ENCODE measurements at regions not wholly inside any gene's neighbourhood (a gene's known extent, or its start where the extent isn't known, plus 50 kb on each side); places are given as distances from the start of the nearest gene placed in this dataset.

DNA sequence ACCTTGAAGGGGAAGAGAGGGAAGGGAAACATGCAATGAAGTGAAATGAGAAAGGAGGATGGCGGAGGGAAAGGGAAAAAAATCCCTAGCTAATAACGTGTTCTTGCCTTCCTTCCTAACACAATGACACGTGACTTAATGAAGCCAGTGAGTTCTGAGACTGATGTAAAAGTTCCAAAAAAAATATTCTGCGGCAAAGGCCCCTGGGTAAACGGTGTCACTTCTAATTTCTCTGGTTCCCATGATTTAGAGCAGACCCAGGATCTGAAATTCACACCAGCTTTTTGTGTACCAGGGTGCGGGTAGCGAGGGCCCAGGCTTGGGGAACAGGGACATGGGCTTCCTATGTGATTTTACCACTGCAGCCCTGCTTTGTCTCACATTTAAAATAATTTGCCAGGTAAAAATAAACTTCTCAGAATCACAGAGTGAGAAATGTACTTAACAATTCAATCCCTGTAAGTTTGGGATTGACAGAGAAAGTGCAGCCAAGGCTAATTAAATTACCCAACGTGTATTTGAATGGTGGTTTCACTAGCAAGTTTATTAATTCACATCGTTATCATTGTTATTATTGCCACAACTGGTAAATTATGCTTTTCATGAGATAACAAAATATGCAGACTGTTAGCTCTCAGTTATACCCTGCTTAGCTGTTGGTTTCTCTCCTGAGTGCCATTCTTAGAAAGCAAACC is 182.4 kb downstream of the SEM1 start:
- Histone ChIP-seq H3K27me3 (ENCODE audit: control insufficient read depth, insufficient read depth, low read length) (no peaks in the 10 kb centered on the region), H3K36me3 (ENCODE audit: control insufficient read depth, insufficient read depth, low read length) (no peaks in the 10 kb centered on the region), H3K4me3 (ENCODE audit: low read depth, low read length) (no peak overlapping the region)
- no peak for TF ChIP-seq CTCF (IDR thresholded peaks at IDR 0.05; ENCODE audit: insufficient read depth, low read length, poor library complexity, severe bottlenecking)
- DNase-seq (ENCODE audit: low read depth) = no peak

DNA sequence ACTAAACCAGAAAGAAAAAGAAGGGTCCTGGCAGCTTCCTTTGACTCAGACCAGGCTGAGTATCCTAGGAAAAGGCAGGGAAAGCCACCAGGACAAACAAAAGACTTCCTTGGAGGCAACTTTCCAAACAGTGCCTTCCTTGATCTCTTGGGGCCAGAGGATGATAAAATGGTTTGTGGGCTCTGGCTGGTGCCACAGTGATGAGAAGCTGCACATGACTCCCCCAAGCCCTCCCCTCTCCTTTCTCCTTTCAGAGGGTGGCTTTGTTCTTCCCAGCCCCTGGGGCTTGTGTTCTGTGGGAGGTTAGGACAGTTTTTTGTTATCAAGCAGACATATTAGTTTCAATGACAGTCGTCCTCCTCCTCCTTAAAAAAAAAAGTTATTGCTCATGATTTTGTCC is 183.2 kb downstream of the SEM1 start:
- Histone ChIP-seq H3K4me3 (ENCODE audit: low read depth, low read length) (no peak overlapping the region), H3K36me3 (ENCODE audit: control insufficient read depth, insufficient read depth, low read length) (no peaks in the 10 kb centered on the region), H3K27me3 (ENCODE audit: control insufficient read depth, insufficient read depth, low read length) (no peaks in the 10 kb centered on the region)
- DNase-seq (ENCODE audit: low read depth) = no peak
- TF ChIP-seq CTCF (IDR thresholded peaks at IDR 0.05; ENCODE audit: insufficient read depth, low read length, poor library complexity, severe bottlenecking) = no peak

GRCh38 chr7:96521068-96521894 is 188.4 kb downstream of the SEM1 start:
- no peak for DNase-seq (ENCODE audit: low read depth)
- H3K36me3 ChIP-seq (ENCODE audit: control insufficient read depth, insufficient read depth, low read length) = no peaks in the 10 kb centered on the region
- no peaks in the 10 kb centered on the region for H3K27me3 ChIP-seq (ENCODE audit: control insufficient read depth, insufficient read depth, low read length)
- no peak overlapping the region for H3K4me3 ChIP-seq (ENCODE audit: low read depth, low read length)
- no peak for TF ChIP-seq CTCF (IDR thresholded peaks at IDR 0.05; ENCODE audit: insufficient read depth, low read length, poor library complexity, severe bottlenecking)

GRCh38 chr7:96508371-96508770 is 186.5 kb upstream of the SLC25A13 start:
- no peaks in the 10 kb centered on the region for H3K27me3 ChIP-seq (ENCODE audit: control insufficient read depth, insufficient read depth, low read length)
- no peak overlapping the region for H3K4me3 ChIP-seq (ENCODE audit: low read depth, low read length)
- H3K36me3 ChIP-seq (ENCODE audit: control insufficient read depth, insufficient read depth, low read length) = no peaks in the 10 kb centered on the region
- no peak for TF ChIP-seq CTCF (IDR thresholded peaks at IDR 0.05; ENCODE audit: insufficient read depth, low read length, poor library complexity, severe bottlenecking)
- DNase-seq (ENCODE audit: low read depth) = no peak

GRCh38 chr7:96503597-96503996 is 181.7 kb upstream of the SLC25A13 start:
- DNase-seq (ENCODE audit: low read depth) = no peak
- no peaks in the 10 kb centered on the region for H3K27me3 ChIP-seq (ENCODE audit: control insufficient read depth, insufficient read depth, low read length)
- H3K4me3 ChIP-seq (ENCODE audit: low read depth, low read length) = no peak overlapping the region
- H3K36me3 ChIP-seq (ENCODE audit: control insufficient read depth, insufficient read depth, low read length) = no peaks in the 10 kb centered on the region
- TF ChIP-seq CTCF (IDR thresholded peaks at IDR 0.05; ENCODE audit: insufficient read depth, low read length, poor library complexity, severe bottlenecking) = no peak

Data from kidney epithelial cell (primary cell).